HG03159 (cell line): ENCODE measurements at regions not wholly inside any gene's neighbourhood (a gene's known extent, or its start where the extent isn't known, plus 50 kb on each side); places are given as distances from the start of the nearest gene placed in this dataset.
"Not testable (repeated sequence)": the region's sequence is repeated elsewhere in the genome, so short reads cannot be mapped to it uniquely, and the experiment has no call there.

ENCODE experiments used
- ATAC-seq: cut with Tn5 transposase; IDR thresholded peaks from one replicate; pipeline ENCODE4 v1.9.1; 2021; ENCODE audit warnings: mild to moderate bottlenecking, moderate library complexity; ENCODE audit not compliant: unreplicated experiment

DNA sequence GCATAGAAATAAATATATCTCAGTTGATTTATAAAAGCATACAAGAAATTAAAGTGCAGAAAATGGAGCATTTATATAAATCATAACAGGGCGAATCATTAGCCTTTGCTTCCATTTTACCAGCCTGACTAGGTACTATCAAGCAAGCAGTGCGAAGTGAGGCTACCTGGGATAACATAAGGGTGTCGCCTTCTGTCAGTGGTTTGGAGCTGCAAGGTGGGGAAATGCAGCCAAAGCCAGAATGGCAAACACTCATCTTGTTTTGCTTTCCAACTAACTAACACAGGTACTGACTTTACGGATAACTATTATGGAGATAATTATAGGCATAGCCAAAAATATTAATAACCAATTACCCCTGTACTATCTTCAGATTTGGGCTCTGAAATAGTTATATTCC is 1459.8 kb downstream of the RAPGEF2 start:
- ATAC-seq, result no peak

DNA sequence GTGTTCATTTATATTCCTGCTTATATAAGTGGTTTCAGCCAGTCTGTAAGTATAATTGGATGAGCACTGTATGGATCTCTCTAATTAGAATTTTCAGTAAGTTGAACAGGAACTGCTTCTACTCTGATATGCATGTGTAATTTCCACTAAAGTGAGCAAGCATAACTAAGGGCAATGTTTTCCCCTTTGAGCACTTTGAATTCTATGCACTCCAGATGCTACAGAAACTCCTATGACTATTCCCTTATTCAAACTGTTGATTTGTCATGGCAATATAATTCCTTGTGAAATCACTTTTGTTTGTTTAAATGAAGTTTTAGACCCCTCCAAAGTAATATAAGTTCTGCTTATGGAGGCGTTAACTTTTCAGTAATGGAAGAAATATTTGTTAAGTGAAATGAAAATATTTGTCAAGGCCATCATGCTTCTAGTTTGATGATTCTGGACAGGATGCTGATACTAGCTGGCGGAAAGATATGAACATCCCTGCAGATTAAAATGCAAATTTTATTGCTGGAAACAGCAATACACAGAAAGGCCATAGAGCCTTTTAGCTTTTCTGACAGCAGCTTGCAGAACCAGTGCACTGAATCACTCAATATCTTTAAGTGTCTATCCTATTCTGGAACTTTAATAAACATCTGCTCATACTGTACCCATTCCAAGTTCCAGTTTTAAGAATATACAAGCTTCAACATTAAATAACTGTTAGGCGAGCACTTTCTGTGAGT is 1460.8 kb downstream of the RAPGEF2 start:
- ATAC-seq, result no peak

DNA sequence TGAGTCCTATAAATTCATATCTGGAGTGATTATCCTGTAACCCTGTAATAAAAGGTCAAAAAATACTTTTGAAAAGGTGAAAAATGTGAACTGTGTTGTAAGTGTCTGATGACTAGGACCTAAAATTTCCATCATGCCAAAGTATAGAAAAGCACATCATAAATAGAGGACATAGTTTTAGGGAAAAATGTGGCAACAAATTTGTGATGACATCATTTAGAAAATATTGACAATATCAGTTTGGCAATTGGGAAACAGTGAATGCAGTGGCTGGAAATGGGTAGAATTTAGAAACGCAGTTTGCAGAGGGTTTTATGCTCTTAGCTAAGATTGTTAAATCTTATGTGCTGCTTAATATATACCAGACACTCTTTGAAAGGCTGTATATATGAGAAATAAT is 1464.8 kb downstream of the RAPGEF2 start:
- no peak for ATAC-seq

DNA sequence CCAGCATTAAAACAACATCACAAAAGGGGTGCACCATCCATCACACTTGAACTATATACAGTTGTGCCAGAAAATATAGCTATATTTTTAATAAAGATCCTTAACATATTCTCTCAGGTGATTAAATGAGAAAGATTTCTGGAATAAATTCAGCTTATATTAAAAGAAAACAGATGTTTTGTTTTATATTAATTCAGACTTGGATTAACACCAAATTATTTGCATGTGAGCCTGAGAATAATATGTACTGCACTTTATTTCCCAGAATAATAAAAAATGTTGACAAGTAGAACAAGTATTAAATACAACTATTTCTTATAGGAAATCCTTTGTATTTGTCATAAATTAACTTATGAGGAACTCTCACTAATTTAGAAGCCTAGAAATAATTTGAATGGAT is 1467.4 kb downstream of the RAPGEF2 start:
- no peak for ATAC-seq

DNA sequence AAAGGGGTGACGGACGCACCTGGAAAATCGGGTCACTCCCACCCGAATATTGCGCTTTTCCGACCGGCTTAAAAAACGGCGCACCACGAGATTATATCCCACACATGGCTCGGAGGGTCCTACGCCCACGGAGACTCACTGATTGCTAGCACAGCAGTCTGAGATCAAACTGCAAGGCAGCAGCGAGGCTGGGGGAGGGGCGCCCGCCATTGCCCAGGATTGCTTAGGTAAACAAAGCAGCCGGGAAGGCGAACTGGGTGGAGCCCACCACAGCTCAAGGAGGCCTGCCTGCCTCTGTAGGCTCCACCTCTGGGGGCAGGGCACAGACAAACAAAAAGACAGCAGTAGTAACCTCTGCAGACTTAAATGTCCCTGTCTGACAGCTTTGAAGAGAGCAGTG is 1471.4 kb downstream of the RAPGEF2 start:
- ATAC-seq, result not testable (repeated sequence)

DNA sequence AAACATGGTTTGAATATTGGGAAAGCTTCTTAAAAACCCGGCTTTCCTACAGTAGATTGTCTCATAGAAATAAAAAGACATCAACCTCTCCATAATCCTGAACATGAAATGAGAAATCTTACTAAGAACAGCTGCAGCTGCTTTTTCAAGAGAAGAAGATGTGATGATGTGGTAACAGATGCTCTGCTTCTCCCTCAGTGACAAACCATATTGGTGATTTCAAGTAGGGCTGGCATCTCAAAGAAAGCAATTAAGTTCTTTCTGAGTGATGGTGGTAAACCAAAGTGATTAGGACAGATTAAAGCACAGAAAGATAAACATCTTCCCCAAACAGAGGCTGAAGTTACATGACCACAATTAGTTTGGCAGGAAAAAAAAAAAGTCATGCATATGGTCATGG is 1477.7 kb downstream of the RAPGEF2 start:
- no peak for ATAC-seq

DNA sequence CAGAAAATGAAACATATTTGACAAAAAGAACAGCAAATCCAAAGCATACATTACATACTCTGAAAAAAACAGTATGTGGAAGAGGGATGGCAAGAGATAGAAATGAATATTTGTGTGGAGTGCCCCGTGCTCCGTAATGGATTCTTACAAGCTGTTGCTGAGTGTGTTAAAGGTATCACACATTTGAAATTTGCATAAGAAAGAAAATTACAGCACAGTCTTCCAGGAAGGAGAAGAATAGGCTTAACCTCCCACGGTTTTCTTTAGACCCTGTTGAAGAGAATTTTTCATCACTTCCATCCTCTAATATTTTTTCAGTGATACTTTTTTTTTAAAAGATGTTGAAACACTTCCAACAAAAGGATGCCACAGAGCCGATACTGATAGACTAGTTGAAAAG is 1489.4 kb downstream of the RAPGEF2 start:
- no peak for ATAC-seq

DNA sequence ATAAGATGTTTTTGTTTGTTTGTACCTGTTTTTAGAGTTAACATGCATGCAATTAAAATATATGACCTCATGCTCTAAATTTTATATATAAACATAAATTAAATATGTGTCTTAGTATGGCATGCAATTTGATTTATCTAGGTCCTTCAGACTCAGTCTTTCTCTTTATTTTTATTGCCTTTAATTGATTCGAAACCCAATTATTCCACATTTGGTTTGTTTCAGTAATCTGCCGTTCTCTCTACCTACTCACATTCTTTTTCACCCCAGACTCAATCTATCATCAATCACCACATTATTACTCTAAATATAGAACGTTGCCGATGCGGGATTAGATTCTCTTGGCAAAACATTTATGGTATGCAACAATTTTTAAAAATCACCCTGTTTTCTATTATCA is 1492.8 kb downstream of the RAPGEF2 start:
- no peak for ATAC-seq

DNA sequence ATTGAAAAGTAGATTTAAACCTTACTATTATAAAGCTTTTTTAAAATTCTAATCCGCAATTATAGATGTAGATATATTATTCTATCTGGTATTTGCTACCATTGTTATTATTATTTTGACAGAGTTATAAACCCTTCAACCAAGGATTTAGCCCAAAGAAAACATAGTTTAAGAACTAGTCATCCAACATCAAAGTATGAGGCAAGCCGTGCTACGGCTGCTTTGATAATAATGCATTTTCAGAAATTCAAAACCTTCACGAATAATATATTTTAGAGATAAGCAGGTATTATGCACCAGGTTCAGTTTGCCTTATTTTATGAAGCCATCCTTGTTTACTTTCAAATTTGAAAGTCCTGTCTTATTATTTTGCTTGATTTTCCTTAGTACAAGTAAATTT is 1501.7 kb downstream of the RAPGEF2 start:
- no peak for ATAC-seq

DNA sequence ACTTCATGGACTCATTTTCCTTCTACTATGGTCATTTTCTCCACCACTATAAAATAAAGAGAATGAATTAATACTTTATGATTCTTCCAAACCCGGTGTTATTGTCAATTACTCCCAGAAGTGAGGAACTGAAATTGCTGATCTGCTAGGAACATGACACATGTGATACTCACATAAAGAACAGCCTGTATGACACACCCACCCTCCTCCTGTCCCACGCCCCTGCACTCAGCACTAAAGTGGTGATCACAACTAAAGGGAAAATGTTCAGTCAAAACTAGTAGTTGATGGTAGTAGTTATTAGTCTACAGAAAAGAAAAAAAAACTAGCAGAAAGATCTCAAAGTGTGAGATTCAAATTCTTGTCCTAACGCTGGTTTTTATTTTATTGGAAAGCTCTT is 1508.3 kb downstream of the RAPGEF2 start:
- no peak for ATAC-seq

DNA sequence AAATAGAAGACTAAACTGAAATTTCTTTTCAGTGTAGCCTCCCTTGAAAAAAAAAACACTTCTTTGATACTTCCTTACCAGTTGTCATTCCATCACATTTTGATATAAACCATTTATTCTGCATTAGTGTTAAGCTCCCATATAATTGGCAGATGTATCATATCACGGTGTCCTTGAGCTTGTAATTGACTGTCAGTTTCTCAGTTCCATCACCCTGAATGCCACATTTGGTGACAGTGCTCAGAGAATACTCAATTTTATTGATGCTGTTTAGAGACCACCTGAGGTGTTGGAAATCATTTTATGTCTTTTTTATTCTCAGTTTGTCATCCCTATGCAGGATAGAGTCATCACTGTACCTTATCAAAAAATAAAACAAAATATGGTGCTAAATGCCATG is 1528.2 kb downstream of the RAPGEF2 start:
- ATAC-seq, result no peak

DNA sequence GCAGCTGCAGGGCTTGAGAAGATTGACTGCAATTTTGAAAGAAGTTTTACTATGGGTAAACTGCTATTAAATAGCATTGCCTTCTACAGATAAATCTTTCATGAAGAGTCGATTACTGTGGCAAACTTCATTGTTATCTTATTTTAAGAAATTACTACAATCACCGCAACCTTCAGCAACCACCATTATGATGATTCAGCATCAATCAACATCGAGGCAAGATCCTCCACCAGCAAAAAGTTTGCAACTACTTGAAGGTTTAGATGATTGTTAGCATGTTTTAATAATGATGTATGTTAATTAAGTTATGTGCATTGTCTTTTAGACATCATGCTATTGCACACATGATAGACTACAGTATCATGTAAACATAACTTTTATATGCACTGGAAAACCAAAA is 1511.0 kb downstream of the FSTL5 start:
- ATAC-seq, result no peak

DNA sequence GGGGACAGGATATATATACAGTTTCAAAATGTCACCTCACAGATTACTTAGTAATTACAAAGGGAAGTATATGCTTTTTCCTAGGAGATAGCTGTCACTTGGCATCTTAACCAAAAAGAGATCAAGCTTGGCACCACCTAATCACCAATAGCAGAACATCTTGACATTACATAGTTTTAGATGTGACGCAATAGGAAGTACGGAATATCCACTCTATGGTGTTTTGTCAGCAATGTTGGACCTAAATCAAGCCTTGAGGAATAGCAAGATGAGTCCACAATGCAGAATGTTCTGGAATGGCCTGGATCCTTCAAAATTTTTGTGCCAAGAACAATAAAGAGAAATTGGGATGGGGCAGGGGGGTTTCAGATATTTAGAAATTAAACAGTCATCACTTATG is 1488.2 kb downstream of the FSTL5 start:
- no peak for ATAC-seq

DNA sequence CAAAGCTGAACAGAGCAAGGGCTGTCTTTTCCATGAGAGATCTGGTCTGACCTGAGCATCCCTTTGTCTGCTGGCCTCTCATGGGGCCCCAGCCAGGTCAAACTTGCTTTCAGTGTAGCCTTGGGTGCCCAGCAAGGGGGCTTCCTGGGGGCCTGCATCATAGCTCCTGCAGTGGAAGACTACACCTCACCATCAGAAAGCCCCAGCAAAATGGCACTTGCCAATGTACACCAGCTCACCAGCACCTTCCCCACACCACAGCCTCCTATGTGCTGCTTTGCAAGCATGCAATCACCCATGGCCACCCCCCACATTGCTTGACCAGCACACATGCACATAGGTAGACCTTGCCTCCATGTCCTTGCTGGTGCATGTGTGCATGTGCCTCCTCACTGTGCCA is 1478.1 kb downstream of the FSTL5 start:
- no peak for ATAC-seq

DNA sequence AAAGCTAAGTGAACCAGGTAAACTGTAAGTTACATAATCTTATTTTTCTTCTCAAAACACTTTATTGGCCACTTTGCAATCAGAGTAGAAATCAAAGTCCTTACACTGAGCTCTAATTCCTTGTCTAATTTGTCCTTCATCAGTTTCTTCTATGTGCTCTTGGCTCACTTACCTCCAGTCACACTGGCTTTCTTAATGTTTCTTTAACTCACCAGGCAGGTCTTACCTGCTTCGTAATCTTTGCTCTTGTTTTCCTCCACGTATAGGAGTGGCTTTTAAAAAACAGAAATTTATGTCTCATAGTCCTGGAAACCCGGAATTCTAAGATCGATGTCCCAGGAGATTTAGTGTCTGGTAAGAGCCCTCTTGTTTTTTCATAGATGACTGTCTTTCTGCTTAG is 1462.1 kb downstream of the FSTL5 start:
- no peak for ATAC-seq

DNA sequence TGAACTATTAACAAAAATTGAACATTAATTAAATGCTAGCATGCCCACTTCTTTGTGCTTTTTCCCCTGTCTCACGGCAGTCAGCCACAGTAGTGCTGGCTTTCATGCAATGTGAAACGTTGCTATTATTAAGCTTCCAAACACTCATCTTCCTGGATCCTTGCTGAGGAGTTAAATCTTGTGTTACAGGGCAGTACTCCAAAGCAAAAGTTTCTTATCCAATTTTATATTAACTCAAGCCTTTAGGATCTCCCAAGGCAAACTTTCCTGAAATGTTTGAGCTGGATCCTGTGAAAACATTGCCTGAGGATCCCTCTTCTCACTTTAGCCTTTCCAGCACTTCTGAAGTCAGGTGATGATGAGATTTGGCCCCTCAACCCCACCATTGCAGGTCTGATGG is 1454.8 kb downstream of the FSTL5 start:
- ATAC-seq, result no peak

DNA sequence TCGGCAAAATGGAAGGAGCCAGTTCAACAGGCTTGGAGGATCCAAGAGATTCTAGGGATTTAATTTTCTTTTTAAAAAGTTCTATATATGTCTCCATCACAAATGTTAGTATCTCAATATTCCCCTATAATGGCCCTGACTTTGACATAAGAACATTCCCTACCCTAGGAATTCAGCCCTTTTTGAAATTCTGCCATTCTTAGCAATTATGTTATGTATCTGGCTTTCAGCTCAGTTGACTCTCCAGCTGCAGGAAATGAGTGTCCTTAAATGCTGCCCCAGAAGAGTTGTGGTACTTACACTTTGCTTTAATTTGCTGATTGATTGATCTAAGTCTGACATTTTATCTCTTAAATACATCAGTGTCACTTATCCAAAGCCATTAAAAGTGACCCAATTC is 1454.3 kb downstream of the FSTL5 start:
- ATAC-seq, result no peak

DNA sequence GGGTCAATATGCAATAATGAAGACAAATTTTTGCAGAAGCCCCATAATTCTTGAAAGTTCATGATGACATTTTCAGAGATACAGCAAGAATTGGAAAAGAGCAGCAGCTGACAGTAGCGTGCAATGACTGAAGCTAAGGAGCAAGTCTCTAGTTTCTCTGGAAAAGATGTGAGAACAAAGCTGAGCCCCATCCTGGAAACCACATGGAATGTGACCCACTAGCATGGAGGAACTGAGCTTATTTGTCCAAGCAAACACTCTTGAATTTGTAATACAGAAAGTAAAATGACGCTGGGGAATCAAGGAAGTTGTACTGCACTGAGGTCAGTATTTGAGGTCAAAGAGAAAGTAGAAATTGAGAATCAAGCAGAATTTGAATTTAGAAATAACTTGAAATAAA is 1447.2 kb downstream of the FSTL5 start:
- no peak for ATAC-seq

DNA sequence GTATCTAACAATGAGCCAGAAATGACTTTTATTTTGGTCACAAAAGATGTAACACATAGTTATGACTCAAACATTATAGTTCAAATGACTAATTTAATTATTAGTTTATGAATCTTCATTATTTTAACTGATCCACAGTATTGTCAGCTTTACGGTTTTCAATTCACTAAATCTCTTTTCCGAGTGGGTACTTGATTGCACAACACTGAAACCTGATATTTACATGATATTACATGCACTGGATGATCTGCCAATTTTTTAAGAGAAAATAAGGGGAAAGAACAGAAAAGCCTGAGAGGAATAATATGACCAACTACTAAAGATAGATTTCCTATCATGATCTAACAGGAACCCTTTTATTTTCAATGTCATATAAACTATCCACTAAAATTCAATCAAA is 1446.0 kb downstream of the FSTL5 start:
- ATAC-seq, result no peak

DNA sequence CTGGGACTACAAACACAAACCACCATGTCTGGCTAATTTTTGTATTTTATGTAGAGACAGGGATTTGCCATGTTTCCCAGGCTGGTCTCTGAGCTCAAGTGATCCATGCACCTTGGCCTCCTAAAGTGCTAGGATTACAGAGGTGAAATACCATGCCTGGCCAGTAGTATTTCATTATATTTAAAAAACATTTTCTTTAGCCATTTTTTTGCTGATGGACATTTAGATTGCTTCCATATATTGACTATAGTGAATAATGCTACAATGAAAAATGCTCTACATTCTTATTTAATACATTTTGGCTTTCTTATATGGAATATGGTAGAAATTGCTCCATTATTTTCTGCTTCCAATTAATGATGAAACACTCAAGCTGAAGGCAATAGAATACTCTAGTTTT is 1439.7 kb downstream of the FSTL5 start:
- no peak for ATAC-seq

DNA sequence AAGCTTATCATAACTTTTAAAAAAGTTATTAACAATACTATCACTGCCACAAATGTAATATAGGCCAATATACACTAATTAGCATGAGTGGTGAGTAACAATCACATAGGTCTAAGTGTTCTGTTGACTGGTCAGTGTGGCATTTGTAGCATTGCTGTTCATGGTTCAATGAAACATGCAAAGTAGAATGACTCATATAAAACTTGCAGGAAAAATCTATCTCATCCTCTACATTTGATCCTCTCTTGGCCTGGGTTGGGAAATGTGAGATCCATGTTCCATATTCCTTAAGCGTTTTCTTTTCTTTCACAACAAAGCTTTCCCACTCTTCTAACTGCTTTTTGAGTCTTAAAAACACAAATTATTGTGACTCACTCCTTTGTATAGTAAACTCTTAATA is 1418.7 kb downstream of the FSTL5 start:
- no peak for ATAC-seq

DNA sequence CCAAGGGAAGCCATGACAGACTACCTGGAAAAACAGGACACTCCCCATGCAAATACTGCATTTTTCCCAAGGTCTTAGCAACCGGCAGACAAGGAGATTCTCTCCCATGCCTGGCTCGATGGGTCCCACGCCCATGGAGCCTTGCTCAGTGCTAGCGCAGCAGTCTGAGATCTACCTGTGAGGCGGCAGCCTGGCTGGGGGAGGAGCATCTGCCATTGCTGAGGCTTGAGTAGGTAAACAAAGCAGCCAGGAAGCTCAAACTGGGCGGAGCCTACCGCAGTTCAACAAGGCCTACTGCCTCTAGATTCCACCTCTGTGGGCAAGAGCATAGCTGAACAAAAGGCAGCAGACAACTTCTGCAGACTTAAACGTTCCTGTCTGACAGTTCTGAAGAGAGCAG is 1417.2 kb downstream of the FSTL5 start:
- not testable (repeated sequence) for ATAC-seq

DNA sequence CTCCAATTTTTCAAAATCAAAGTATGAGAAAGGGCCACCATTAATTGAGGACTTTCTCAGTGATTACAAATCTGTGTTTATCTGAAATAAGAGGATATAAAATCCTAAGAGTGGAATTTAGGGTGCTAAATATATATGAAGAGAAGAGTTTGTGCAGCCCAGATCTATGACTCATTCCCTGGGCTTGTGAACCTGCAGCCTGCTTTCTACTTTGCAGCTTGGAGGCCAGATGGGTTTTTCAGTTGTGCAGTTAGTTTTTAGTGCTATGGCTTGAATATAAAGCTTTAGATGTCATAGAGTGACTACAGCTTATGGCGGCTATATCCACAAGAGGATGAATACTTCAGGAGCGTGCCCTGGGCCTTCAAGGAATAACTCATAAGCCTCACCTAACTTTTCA is 1391.1 kb downstream of the FSTL5 start:
- no peak for ATAC-seq
